ENCODE measurements at regions not wholly inside any gene's neighbourhood (a gene's known extent, or its start where the extent isn't known, plus 50 kb on each side); places are given as distances from the start of the nearest gene placed in this dataset.

- no peak for DNase-seq
Observed at GRCh38 chr6:23212398-23212797, 643.0 kb downstream of the HDGFL1 start.

GRCh38 chr6:23213193-23213592, 643.8 kb downstream of the HDGFL1 start:
- no peak for DNase-seq

- DNase-seq = no peak
Observed at GRCh38 chr6:23213651-23214050, 644.3 kb downstream of the HDGFL1 start.

- peak in 17 of 56 donors; percentile 0 to 35 (median 5) for DNase-seq
Observed at GRCh38 chr6:23218751-23219150, 649.4 kb downstream of the HDGFL1 start.

GRCh38 chr6:23222724-23223123, 653.4 kb downstream of the HDGFL1 start:
- DNase-seq = no peak

- DNase-seq = no peak
Observed at GRCh38 chr6:23224540-23224939, 655.2 kb downstream of the HDGFL1 start.

GRCh38 chr6:23228439-23229024, 659.2 kb downstream of the HDGFL1 start:
- no peak for DNase-seq

GRCh38 chr6:23243854-23244253, 674.5 kb downstream of the HDGFL1 start:
- no peak for DNase-seq

- no peak for DNase-seq
Observed at GRCh38 chr6:23244300-23244699, 674.9 kb downstream of the HDGFL1 start.

GRCh38 chr6:23245572-23245971, 676.2 kb downstream of the HDGFL1 start:
- DNase-seq = no peak

- no peak for DNase-seq
Observed at GRCh38 chr6:23246896-23247295, 677.5 kb downstream of the HDGFL1 start.

- DNase-seq = no peak
Observed at GRCh38 chr6:23250556-23250955, 681.2 kb downstream of the HDGFL1 start.

GRCh38 chr6:23262864-23263263, 693.5 kb downstream of the HDGFL1 start:
- DNase-seq = no peak

- no peak for DNase-seq
Observed at GRCh38 chr6:23265270-23265669, 695.9 kb downstream of the HDGFL1 start.

- no peak for DNase-seq
Observed at GRCh38 chr6:23266536-23266935, 697.2 kb downstream of the HDGFL1 start.

GRCh38 chr6:23267651-23268050, 698.3 kb downstream of the HDGFL1 start:
- no peak for DNase-seq

- DNase-seq = no peak
Observed at GRCh38 chr6:23268348-23268747, 699.0 kb downstream of the HDGFL1 start.

- DNase-seq = no peak
Observed at GRCh38 chr6:23269436-23269835, 700.1 kb downstream of the HDGFL1 start.

GRCh38 chr6:23272536-23272935, 703.2 kb downstream of the HDGFL1 start:
- no peak for DNase-seq

GRCh38 chr6:23277521-23278179, 708.3 kb downstream of the HDGFL1 start:
- peak in 3 of 56 donors; percentile 1 to 5 (median 2) for DNase-seq

GRCh38 chr6:23278180-23278532, 708.8 kb downstream of the HDGFL1 start:
- DNase-seq = no peak

- DNase-seq = no peak
Observed at GRCh38 chr6:23280437-23280836, 711.1 kb downstream of the HDGFL1 start.

GRCh38 chr6:23282252-23283021, 713.1 kb downstream of the HDGFL1 start:
- DNase-seq = no peak

Measured in nucleus accumbens (tissue), 56 donors.